Parathyroid adenoma (tissue), 2 donors: ENCODE measurements at regions not wholly inside any gene's neighbourhood (a gene's known extent, or its start where the extent isn't known, plus 50 kb on each side); places are given as distances from the start of the nearest gene placed in this dataset.
"Not testable (repeated sequence)": the region's sequence is repeated elsewhere in the genome, so short reads cannot be mapped to it uniquely, and the experiment has no call there.

Experiments
- H2AFZ ChIP-seq: fragments of 300-600 bp; sonication (generic); one replicate; pipeline ENCODE4 v1.7.0; 2017; ENCODE audit warnings: antibody characterized with exemption, mild to moderate bottlenecking
- H3K27ac ChIP-seq: fragments of 300-600 bp; sonication (generic); one replicate; pipeline ENCODE4 v1.7.0; 2017
- H3K27me3 ChIP-seq: fragments of 300-600 bp; sonication (generic); one replicate; pipeline ENCODE4 v1.7.0; 2017; ENCODE audit warnings: low read length; ENCODE audit not compliant: control insufficient read depth, insufficient read depth
- H3K36me3 ChIP-seq: fragments of 300-600 bp; sonication (generic); one replicate; pipeline ENCODE4 v1.7.0; 2017; ENCODE audit warnings: low read length; ENCODE audit not compliant: control insufficient read depth, insufficient read depth
- H3K4me1 ChIP-seq: fragments of 300-600 bp; sonication (generic); one replicate; pipeline ENCODE4 v1.7.0; 2017; ENCODE audit warnings: control low read depth
- H3K4me2 ChIP-seq: fragments of 300-600 bp; sonication (generic); one replicate; pipeline ENCODE4 v1.7.0; 2017; ENCODE audit warnings: low read length
- H3K4me3 ChIP-seq: fragments of 300-600 bp; sonication (generic); one replicate; pipeline ENCODE4 v1.7.0; 2017; ENCODE audit warnings: low read depth, low read length
- H3K79me2 ChIP-seq: fragments of 300-600 bp; sonication (generic); one replicate; pipeline ENCODE4 v1.7.0; 2017; ENCODE audit warnings: control low read depth
- H3K9ac ChIP-seq: fragments of 300-600 bp; sonication (generic); one replicate; pipeline ENCODE4 v1.7.0; 2017; ENCODE audit warnings: mild to moderate bottlenecking
- H3K9me3 ChIP-seq: fragments of 300-600 bp; sonication (generic); one replicate; pipeline ENCODE4 v1.7.0; 2017; ENCODE audit warnings: low read length; ENCODE audit not compliant: control insufficient read depth
- TF ChIP-seq, protein P1 (sequence below): fragments of 300-600 bp; sonication (generic); IDR thresholded peaks from one replicate; pipeline ENCODE4 v1.7.0; 2017; ENCODE audit warnings: antibody characterized with exemption, mild to moderate bottlenecking
- donor health status: primary hyperparathyroidism.

DNA sequence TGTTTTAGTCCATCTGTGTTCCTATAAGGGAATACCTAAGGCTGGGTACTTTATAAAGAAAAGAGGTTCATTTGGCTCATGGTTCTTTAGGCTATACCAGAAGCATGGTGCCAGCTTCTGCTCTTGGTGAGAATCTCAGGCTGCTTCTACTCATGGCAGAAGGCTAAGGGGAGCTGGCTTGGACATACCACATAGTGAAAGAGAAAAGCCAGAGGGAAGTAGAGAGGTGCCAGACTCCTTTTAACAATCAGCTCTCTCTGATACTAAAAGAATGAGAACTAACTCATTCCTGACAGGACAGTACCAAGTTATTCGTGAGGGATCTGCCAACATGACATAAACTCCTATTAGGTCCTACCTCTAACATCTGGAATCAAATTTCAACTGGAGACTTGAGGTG lies 1250.2 kb upstream of the CNTN5 start:
- no peaks in the 10 kb centered on the region for H3K4me1 ChIP-seq
- H3K9me3 ChIP-seq = no peaks in the 10 kb centered on the region
- no peaks in the 10 kb centered on the region for H3K79me2 ChIP-seq
- no peak overlapping the region for H2AFZ ChIP-seq
- no peak overlapping the region for H3K9ac ChIP-seq
- no peaks in the 10 kb centered on the region for H3K27me3 ChIP-seq
- TF ChIP-seq, protein P1, sequence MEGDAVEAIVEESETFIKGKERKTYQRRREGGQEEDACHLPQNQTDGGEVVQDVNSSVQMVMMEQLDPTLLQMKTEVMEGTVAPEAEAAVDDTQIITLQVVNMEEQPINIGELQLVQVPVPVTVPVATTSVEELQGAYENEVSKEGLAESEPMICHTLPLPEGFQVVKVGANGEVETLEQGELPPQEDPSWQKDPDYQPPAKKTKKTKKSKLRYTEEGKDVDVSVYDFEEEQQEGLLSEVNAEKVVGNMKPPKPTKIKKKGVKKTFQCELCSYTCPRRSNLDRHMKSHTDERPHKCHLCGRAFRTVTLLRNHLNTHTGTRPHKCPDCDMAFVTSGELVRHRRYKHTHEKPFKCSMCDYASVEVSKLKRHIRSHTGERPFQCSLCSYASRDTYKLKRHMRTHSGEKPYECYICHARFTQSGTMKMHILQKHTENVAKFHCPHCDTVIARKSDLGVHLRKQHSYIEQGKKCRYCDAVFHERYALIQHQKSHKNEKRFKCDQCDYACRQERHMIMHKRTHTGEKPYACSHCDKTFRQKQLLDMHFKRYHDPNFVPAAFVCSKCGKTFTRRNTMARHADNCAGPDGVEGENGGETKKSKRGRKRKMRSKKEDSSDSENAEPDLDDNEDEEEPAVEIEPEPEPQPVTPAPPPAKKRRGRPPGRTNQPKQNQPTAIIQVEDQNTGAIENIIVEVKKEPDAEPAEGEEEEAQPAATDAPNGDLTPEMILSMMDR = no peak
- H3K27ac ChIP-seq = no peak overlapping the region
- no peaks in the 10 kb centered on the region for H3K36me3 ChIP-seq
- H3K4me3 ChIP-seq = no peak overlapping the region
- H3K4me2 ChIP-seq = no peak overlapping the region

DNA sequence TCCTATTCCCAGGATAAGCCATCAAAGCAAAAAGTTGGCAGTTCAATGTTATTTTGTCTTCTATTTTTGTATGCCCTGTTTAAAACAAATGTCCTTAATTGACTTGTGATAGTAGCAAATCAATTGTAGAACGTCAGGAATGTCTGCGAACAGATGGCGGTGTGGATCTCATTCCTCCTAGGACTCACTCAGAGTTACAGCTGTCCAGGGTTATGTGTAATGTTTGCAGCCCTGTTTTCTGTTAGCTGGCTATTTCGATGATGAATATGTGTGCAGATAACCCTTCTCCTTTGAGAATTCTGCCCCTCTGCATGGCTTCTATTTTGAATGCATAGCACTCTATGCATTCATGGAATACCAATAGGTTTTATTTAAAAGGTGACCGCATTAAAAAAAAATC lies 1248.0 kb upstream of the CNTN5 start:
- H3K4me2 ChIP-seq = no peak overlapping the region
- H3K4me3 ChIP-seq = no peak overlapping the region
- no peaks in the 10 kb centered on the region for H3K79me2 ChIP-seq
- no peaks in the 10 kb centered on the region for H3K9me3 ChIP-seq
- no peaks in the 10 kb centered on the region for H3K36me3 ChIP-seq
- no peaks in the 10 kb centered on the region for H3K27me3 ChIP-seq
- no peaks in the 10 kb centered on the region for H3K4me1 ChIP-seq
- H3K9ac ChIP-seq = no peak overlapping the region
- TF ChIP-seq, protein P1 = no peak
- H2AFZ ChIP-seq = no peak overlapping the region
- H3K27ac ChIP-seq = no peak overlapping the region

DNA sequence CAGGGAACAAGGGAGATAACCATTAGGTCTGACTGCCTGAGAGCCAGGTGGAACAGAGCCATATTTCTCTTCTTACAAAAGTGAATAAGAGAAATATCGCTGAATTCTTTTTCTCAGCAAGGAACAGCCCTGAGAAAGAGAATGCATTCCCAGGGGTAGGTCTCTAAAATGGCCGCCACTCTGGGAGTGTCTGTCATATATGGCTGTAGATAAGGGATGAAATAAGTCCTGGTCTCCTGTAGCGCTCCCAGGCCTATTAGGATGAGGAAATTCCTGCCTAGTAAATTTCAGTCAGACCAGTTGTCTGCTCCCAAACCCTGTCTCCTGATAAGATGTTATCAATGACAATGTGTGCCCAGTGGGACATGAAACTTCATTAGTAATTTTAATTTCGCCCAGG lies 1236.4 kb upstream of the CNTN5 start:
- H3K27me3 ChIP-seq, H3K36me3 ChIP-seq, H3K9me3 ChIP-seq, H3K4me2 ChIP-seq, H3K79me2 ChIP-seq, H2AFZ ChIP-seq, H3K27ac ChIP-seq, H3K4me3 ChIP-seq, H3K4me1 ChIP-seq, H3K9ac ChIP-seq: not testable (repeated sequence)

DNA sequence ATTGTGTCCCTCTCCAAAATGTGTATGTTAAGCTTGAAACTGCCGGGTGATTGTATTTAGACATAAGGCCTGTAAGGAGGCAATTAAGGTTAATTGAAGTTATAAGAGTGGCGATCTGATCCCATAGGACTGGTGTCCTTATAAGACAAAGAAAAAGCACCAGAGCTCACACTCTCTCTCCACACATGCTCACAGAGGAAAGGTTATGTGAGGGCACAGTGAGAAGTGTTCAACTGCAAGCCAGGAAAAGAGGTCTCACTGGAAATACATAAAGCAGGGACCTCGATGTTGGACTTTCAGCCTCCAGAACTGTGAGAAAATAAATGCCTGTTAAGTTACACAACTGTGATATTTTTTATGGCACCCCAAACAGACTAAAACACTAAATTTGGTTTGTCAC lies 1233.8 kb upstream of the CNTN5 start:
- H3K27ac ChIP-seq = no peak overlapping the region
- TF ChIP-seq, protein P1 = no peak
- no peak overlapping the region for H3K4me3 ChIP-seq
- H3K4me1 ChIP-seq = no peaks in the 10 kb centered on the region
- H3K36me3 ChIP-seq = no peaks in the 10 kb centered on the region
- no peak overlapping the region for H2AFZ ChIP-seq
- H3K9ac ChIP-seq = no peak overlapping the region
- H3K27me3 ChIP-seq = no peaks in the 10 kb centered on the region
- H3K9me3 ChIP-seq = no peaks in the 10 kb centered on the region
- H3K4me2 ChIP-seq = no peak overlapping the region
- no peaks in the 10 kb centered on the region for H3K79me2 ChIP-seq

DNA sequence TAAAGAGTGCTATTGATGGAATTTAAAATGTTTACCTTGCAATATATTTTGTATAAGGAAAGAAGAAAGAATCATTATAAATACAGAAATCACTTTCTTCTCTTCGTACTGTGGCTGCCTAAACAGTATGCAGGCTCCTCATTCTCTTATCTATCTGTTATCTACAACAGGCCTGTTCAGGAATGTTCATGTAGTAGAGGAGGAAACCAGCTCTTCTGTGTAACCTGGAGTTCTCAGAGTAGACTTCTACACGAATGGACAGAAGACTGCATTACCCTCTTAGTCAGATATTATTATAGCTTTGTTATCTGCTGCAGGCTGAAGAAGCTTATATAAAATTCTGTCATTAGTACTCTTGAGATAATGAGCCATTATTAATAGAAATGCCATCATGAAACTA lies 1225.9 kb upstream of the CNTN5 start:
- Histone ChIP-seq H3K27me3 (no peaks in the 10 kb centered on the region), H3K9ac (no peak overlapping the region), H3K4me1 (no peaks in the 10 kb centered on the region), H3K4me3 (no peak overlapping the region), H3K79me2 (no peaks in the 10 kb centered on the region), H3K4me2 (no peak overlapping the region), H3K27ac (no peak overlapping the region), H3K36me3 (no peaks in the 10 kb centered on the region), H3K9me3 (no peaks in the 10 kb centered on the region), H2AFZ (no peak overlapping the region)
- TF ChIP-seq, protein P1 = no peak
